CD4-positive, alpha-beta T cell treated with Interleukin-6 at 100 ng/mL for 8 hours (primary cell): ENCODE measurements at regions not wholly inside any gene's neighbourhood (a gene's known extent, or its start where the extent isn't known, plus 50 kb on each side); places are given as distances from the start of the nearest gene placed in this dataset.
"Not testable (repeated sequence)": the region's sequence is repeated elsewhere in the genome, so short reads cannot be mapped to it uniquely, and the experiment has no call there.

Source experiments
- DNase-seq: peaks from one replicate; pipeline ENCODE4 v3.0.0-alpha.2; 2020; ENCODE audit warnings: mixed read lengths, low spot score

- DNase-seq: no peak
Measured at GRCh38 chr4:14361084-14361483, 641.2 kb upstream of the CPEB2 start.

GRCh38 chr4:14362385-14362784 is 639.9 kb upstream of the CPEB2 start:
- DNase-seq: no peak

GRCh38 chr4:14364953-14365536 is 637.2 kb upstream of the CPEB2 start:
- DNase-seq: no peak

GRCh38 chr4:14368391-14368790 is 633.9 kb upstream of the CPEB2 start:
- DNase-seq: no peak

- no peak for DNase-seq
Measured at GRCh38 chr4:14371131-14371530, 631.1 kb upstream of the CPEB2 start.

GRCh38 chr4:14375816-14376215 is 626.5 kb upstream of the CPEB2 start:
- DNase-seq: no peak

GRCh38 chr4:14379183-14379582 is 623.1 kb upstream of the CPEB2 start:
- no peak for DNase-seq

GRCh38 chr4:14383652-14384051 is 618.6 kb upstream of the CPEB2 start:
- DNase-seq: no peak

- DNase-seq: no peak
Measured at GRCh38 chr4:14384824-14385223, 617.5 kb upstream of the CPEB2 start.

- no peak for DNase-seq
Measured at GRCh38 chr4:14386196-14386595, 616.1 kb upstream of the CPEB2 start.

- DNase-seq: no peak
Measured at GRCh38 chr4:14387647-14388046, 614.6 kb upstream of the CPEB2 start.

GRCh38 chr4:14392378-14392777 is 609.9 kb upstream of the CPEB2 start:
- DNase-seq: no peak

- no peak for DNase-seq
Measured at GRCh38 chr4:14396183-14396582, 606.1 kb upstream of the CPEB2 start.

GRCh38 chr4:14399848-14400247 is 602.4 kb upstream of the CPEB2 start:
- no peak for DNase-seq

GRCh38 chr4:14400307-14400706 is 602.0 kb upstream of the CPEB2 start:
- DNase-seq: no peak

GRCh38 chr4:14403132-14403531 is 599.1 kb upstream of the CPEB2 start:
- DNase-seq: no peak

- DNase-seq: no peak
Measured at GRCh38 chr4:14404730-14405129, 597.6 kb upstream of the CPEB2 start.

- DNase-seq: no peak
Measured at GRCh38 chr4:14410516-14410915, 591.8 kb upstream of the CPEB2 start.

- DNase-seq: no peak
Measured at GRCh38 chr4:14415146-14415545, 587.1 kb upstream of the CPEB2 start.

- no peak for DNase-seq
Measured at GRCh38 chr4:14419516-14419915, 582.8 kb upstream of the CPEB2 start.

- DNase-seq: not testable (repeated sequence)
Measured at GRCh38 chr4:14426297-14426696, 576.0 kb upstream of the CPEB2 start.

GRCh38 chr4:14428125-14428524 is 574.2 kb upstream of the CPEB2 start:
- no peak for DNase-seq

GRCh38 chr4:14431155-14432134 is 570.8 kb upstream of the CPEB2 start:
- no peak for DNase-seq
